ENCODE measurements at regions not wholly inside any gene's neighbourhood (a gene's known extent, or its start where the extent isn't known, plus 50 kb on each side); places are given as distances from the start of the nearest gene placed in this dataset.

DNA sequence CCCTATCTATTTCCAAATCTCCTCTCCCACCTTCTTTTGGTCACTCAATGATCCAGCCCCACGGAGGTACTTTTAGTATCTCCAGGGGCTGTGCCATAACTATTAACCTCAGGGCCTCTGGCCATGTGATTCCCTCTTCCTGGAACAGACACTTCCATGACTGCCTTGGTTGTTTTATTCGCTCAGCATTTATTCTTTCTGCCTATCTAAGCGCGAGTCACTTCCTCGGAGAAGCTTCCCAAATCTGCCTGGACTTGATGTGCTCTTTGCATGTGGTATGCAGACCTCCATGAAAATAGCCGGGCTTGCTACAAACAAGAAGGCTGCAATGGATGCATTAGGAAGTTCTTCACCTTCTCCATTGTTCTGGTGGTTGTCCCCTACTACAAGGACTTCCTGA, 939.0 kb upstream of the TMEM132C start:
- 71 to 79% methylated on average over 6 of the region's 6 CpGs for whole genome bisulfite sequencing, 2 experiments (ENCODE audit: low coverage in 1 of 2, low lambda C conversion rate in 2 of 2, missing lambda C conversion rate in 2 of 2)
- Histone ChIP-seq H3K9me2 (ENCODE audit: insufficient read depth) (no peaks in the 10 kb centered on the region), H3K27me3 (replicated peaks; ENCODE audit: insufficient read depth) (no peaks in the 10 kb centered on the region), H3F3A (ENCODE audit: insufficient read depth) (no peaks in the 10 kb centered on the region), H3K36me3 (ENCODE audit: low read depth) (no peaks in the 10 kb centered on the region), H3K9me3 (ENCODE audit: low read depth) (no peaks in the 10 kb centered on the region), H2AFZ (no peak overlapping the region), H3K79me2 (ENCODE audit: insufficient read depth) (no peaks in the 10 kb centered on the region), H3K4me2 (ENCODE audit: unreplicated experiment) (no peak overlapping the region), H3K9ac (no peak overlapping the region), H3K27ac (no peak overlapping the region), H3K4me1 (ENCODE audit: insufficient read depth) (no peaks in the 10 kb centered on the region), H4K20me1 (ENCODE audit: insufficient read depth) (no peaks in the 10 kb centered on the region), H3K4me3 (no peak overlapping the region)
- TF ChIP-seq EZH2 (IDR thresholded peaks at IDR 0.05; ENCODE audit: insufficient read depth, poor library complexity, severe bottlenecking) = no peak
- TF ChIP-seq EZH2phosphoT487 (IDR thresholded peaks at IDR 0.05; ENCODE audit: insufficient read depth, low read depth) = no peak
- in situ Hi-C loops (cut with MboI) = no loop called here
- DNase-seq = no peak

- 47 to 49% methylated on average over 5 of the region's 5 CpGs for WGBS, 2 experiments (ENCODE audit: low coverage in 1 of 2, low lambda C conversion rate in 2 of 2, missing lambda C conversion rate in 2 of 2)
Observed at GRCh38 chr12:127328867-127329266, 938.1 kb upstream of the TMEM132C start.

DNA sequence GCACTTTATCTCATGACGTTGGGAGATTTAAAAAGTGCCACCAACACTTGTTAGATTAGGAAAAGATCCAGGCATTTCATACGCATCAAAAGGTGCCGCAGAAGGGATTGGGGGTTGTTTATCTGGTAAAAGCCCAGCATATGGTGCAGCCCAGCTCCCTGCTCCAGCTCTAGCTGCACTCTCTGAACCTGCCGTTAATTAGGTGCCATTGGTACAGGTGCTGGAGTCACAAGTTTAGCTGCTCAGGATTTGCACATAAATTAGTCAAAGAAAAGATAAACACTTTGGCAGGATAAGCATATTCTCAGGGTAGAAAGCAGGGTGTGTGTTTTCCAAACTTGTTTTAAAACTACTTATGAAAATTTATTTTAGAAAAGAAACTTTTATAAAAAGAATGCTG, 932.6 kb upstream of the TMEM132C start:
- no peak for TF ChIP-seq EZH2 (IDR thresholded peaks at IDR 0.05; ENCODE audit: insufficient read depth, poor library complexity, severe bottlenecking)
- TF ChIP-seq EZH2phosphoT487 (IDR thresholded peaks at IDR 0.05; ENCODE audit: insufficient read depth, low read depth) = no peak
- no peaks in the 10 kb centered on the region for H3F3A ChIP-seq (ENCODE audit: insufficient read depth)
- no peak overlapping the region for H2AFZ ChIP-seq
- H3K9me3 ChIP-seq (ENCODE audit: low read depth) = no peaks in the 10 kb centered on the region
- 53 to 54% methylated on average over 4 of the region's 4 CpGs for WGBS, 2 experiments (ENCODE audit: low coverage in 1 of 2, low lambda C conversion rate in 2 of 2, missing lambda C conversion rate in 2 of 2)
- H3K4me3 ChIP-seq = no peak overlapping the region
- H3K36me3 ChIP-seq (ENCODE audit: low read depth) = no peaks in the 10 kb centered on the region
- in situ Hi-C loops (cut with MboI) = no loop called here
- no peaks in the 10 kb centered on the region for H4K20me1 ChIP-seq (ENCODE audit: insufficient read depth)
- DNase-seq = no peak
- H3K27me3 ChIP-seq (replicated peaks; ENCODE audit: insufficient read depth) = no peaks in the 10 kb centered on the region; the same call in 1 of the 2 replicates
- no peak overlapping the region for H3K27ac ChIP-seq
- H3K4me1 ChIP-seq (ENCODE audit: insufficient read depth) = no peaks in the 10 kb centered on the region
- H3K9ac ChIP-seq = no peak overlapping the region
- no peaks in the 10 kb centered on the region for H3K9me2 ChIP-seq (ENCODE audit: insufficient read depth)
- no peaks in the 10 kb centered on the region for H3K79me2 ChIP-seq (ENCODE audit: insufficient read depth)
- no peak overlapping the region for H3K4me2 ChIP-seq (ENCODE audit: unreplicated experiment)

More at GRCh38 chr12:127328867-127329266, 938.1 kb upstream of the TMEM132C start:
- Histone ChIP-seq H3K4me3 (no peak overlapping the region), H3F3A (ENCODE audit: insufficient read depth) (no peaks in the 10 kb centered on the region), H3K27ac (no peak overlapping the region), H3K79me2 (ENCODE audit: insufficient read depth) (no peaks in the 10 kb centered on the region), H3K4me1 (ENCODE audit: insufficient read depth) (no peaks in the 10 kb centered on the region), H3K36me3 (ENCODE audit: low read depth) (no peaks in the 10 kb centered on the region), H3K9me2 (ENCODE audit: insufficient read depth) (no peaks in the 10 kb centered on the region), H4K20me1 (ENCODE audit: insufficient read depth) (no peaks in the 10 kb centered on the region), H3K9ac (no peak overlapping the region), H3K4me2 (ENCODE audit: unreplicated experiment) (no peak overlapping the region), H3K27me3 (replicated peaks; ENCODE audit: insufficient read depth) (no peaks in the 10 kb centered on the region), H2AFZ (no peak overlapping the region), H3K9me3 (ENCODE audit: low read depth) (no peaks in the 10 kb centered on the region)
- TF ChIP-seq EZH2 (IDR thresholded peaks at IDR 0.05; ENCODE audit: insufficient read depth, poor library complexity, severe bottlenecking) (no peak), EZH2phosphoT487 (IDR thresholded peaks at IDR 0.05; ENCODE audit: insufficient read depth, low read depth) (no peak)
- in situ Hi-C loops (cut with MboI) = no loop called here
- no peak for DNase-seq

DNA sequence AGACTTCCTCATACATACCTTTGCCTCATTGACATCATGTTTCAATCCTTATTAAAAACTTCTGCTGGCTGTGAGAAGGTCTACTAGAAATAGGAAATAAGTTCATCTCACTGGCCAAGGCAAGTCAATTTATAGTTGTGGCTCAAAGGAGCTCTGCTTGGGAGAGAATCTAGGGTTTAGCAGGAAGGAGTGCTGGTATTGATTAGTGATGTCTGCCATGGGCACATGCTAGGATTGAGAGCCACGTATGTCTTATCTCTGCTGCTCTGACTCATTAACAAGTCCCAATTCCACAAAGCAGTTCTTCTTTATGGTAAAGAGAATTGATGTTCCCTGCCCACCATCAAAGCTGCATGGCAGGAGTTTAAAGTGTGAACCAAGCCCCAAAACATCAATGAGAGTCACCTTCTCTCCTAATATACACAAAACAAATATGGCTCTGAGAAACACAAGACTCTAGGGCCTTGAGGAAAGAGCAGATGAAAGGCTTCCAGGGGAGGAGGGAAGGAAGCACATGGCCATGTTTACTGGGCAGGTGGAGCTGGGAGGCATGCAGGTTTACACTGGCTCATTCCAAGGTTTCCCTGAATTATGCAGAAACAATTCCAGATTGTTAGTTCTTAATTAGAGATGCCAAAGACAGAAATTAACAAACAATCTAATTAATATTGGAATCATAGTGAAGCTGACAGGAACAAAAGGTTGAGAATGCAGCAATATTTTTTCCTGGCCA, 931.9 kb upstream of the TMEM132C start:
- WGBS, 2 experiments (ENCODE audit: low coverage in 1 of 2, low lambda C conversion rate in 2 of 2, missing lambda C conversion rate in 2 of 2) = 6 to 16% methylated on average over 1 of the region's 1 CpG
- H3K27me3 ChIP-seq (replicated peaks; ENCODE audit: insufficient read depth) = no peaks in the 10 kb centered on the region; the same call in 1 of the 2 replicates
- no peaks in the 10 kb centered on the region for H3K36me3 ChIP-seq (ENCODE audit: low read depth)
- H3K27ac ChIP-seq = no peak overlapping the region
- H3K9me3 ChIP-seq (ENCODE audit: low read depth) = no peaks in the 10 kb centered on the region
- no peaks in the 10 kb centered on the region for H3K79me2 ChIP-seq (ENCODE audit: insufficient read depth)
- H3K9me2 ChIP-seq (ENCODE audit: insufficient read depth) = no peaks in the 10 kb centered on the region
- H3K9ac ChIP-seq = no peak overlapping the region
- in situ Hi-C loops (cut with MboI) = no loop called here
- DNase-seq = no peak
- no peak overlapping the region for H3K4me3 ChIP-seq
- H4K20me1 ChIP-seq (ENCODE audit: insufficient read depth) = no peaks in the 10 kb centered on the region
- no peak overlapping the region for H3K4me2 ChIP-seq (ENCODE audit: unreplicated experiment)
- H3K4me1 ChIP-seq (ENCODE audit: insufficient read depth) = no peaks in the 10 kb centered on the region
- H3F3A ChIP-seq (ENCODE audit: insufficient read depth) = no peaks in the 10 kb centered on the region
- TF ChIP-seq EZH2phosphoT487 (IDR thresholded peaks at IDR 0.05; ENCODE audit: insufficient read depth, low read depth) (no peak), EZH2 (IDR thresholded peaks at IDR 0.05; ENCODE audit: insufficient read depth, poor library complexity, severe bottlenecking) (no peak)
- no peak overlapping the region for H2AFZ ChIP-seq

Data from GM23248 (cell line).